Neuronal stem cell (in vitro differentiated cells): ENCODE measurements at regions not wholly inside any gene's neighbourhood (a gene's known extent, or its start where the extent isn't known, plus 50 kb on each side); places are given as distances from the start of the nearest gene placed in this dataset.
A peak's percentile ranks its signal among the peaks of the same experiment; 100 is the strongest.
"Not testable (repeated sequence)": the region's sequence is repeated elsewhere in the genome, so short reads cannot be mapped to it uniquely, and the experiment has no call there.

Source experiments
- DNase-seq: peaks from one replicate; pipeline ENCODE4 v3.0.0-alpha.2; 2013; ENCODE audit warnings: low spot score
- H2AFZ ChIP-seq: one replicate; pipeline ENCODE4 v1.6.1; 2013; ENCODE audit warnings: mild to moderate bottlenecking, low read length, inconsistent platforms
- H2AK5ac ChIP-seq: 2 replicates; pipeline ENCODE4 v1.6.1; 2013; ENCODE audit warnings: low read depth, mild to moderate bottlenecking, inconsistent platforms, low read length, moderate library complexity, mixed read lengths
- H2BK120ac ChIP-seq: 2 replicates; pipeline ENCODE4 v1.6.1; 2013; ENCODE audit warnings: low read depth, mild to moderate bottlenecking, inconsistent platforms, low read length, moderate library complexity, mixed read lengths
- H2BK12ac ChIP-seq: one replicate; pipeline ENCODE4 v1.6.1; 2013; ENCODE audit warnings: low read length, inconsistent platforms
- H2BK15ac ChIP-seq: 2 replicates; pipeline ENCODE4 v1.6.1; 2013; ENCODE audit warnings: mild to moderate bottlenecking, low read length, inconsistent platforms, mixed read lengths
- H2BK5ac ChIP-seq: one replicate; pipeline ENCODE4 v1.6.1; 2013; ENCODE audit warnings: inconsistent platforms, mild to moderate bottlenecking, low read length, moderate library complexity
- H3K14ac ChIP-seq: one replicate; pipeline ENCODE4 v1.6.1; 2013; ENCODE audit warnings: low read length, inconsistent platforms
- H3K18ac ChIP-seq: 2 replicates; pipeline ENCODE4 v1.6.1; 2013; ENCODE audit warnings: low read length, inconsistent platforms
- H3K23ac ChIP-seq: 2 replicates; pipeline ENCODE4 v1.6.1; 2013; ENCODE audit warnings: low read depth, mild to moderate bottlenecking, mixed read lengths, low read length, inconsistent platforms; ENCODE audit not compliant: poor library complexity
- H3K27ac ChIP-seq: replicated peaks from 3 replicates; pipeline ENCODE4 v1.5.1; 2013; ENCODE audit warnings: low read length, inconsistent platforms
- H3K27me3 ChIP-seq, 3 experiments: 2 replicates each; pipeline ENCODE4 v1.6.1; 2013; ENCODE audit warnings: low read length in 3 of 3, mild to moderate bottlenecking in 2 of 3, inconsistent platforms in 1 of 3, low read depth in 1 of 3, mixed read lengths in 1 of 3, moderate library complexity in 1 of 3; ENCODE audit not compliant: control insufficient read depth in 3 of 3, insufficient read depth in 3 of 3
- H3K36me3 ChIP-seq, 2 donors: replicated peaks in 1 of 2; 2 replicates each; pipeline ENCODE4 v1.6.1; 2013; ENCODE audit warnings: low read length in 2 of 2; ENCODE audit not compliant: control insufficient read depth in 2 of 2, insufficient read depth in 2 of 2
- H3K4ac ChIP-seq: 2 replicates; pipeline ENCODE4 v1.6.1; 2013; ENCODE audit warnings: inconsistent platforms, mild to moderate bottlenecking, low read length, moderate library complexity
- H3K4me1 ChIP-seq, 2 donors: 1 replicate in 1 of 2; 2 replicates in 1 of 2; pipeline ENCODE4 v1.6.1; 2013; ENCODE audit warnings: low read length in 2 of 2, low read depth in 1 of 2; ENCODE audit not compliant: control insufficient read depth in 2 of 2, insufficient read depth in 1 of 2
- H3K4me2 ChIP-seq: one replicate; pipeline ENCODE4 v1.6.1; 2013; ENCODE audit warnings: mild to moderate bottlenecking, low read length, inconsistent platforms; ENCODE audit not compliant: insufficient read depth, poor library complexity, severe bottlenecking
- H3K4me3 ChIP-seq, 2 donors: 2 replicates each; pipeline ENCODE4 v1.5.1; 2013; ENCODE audit warnings: low read length in 2 of 2, mild to moderate bottlenecking in 2 of 2, inconsistent platforms in 1 of 2, moderate library complexity in 1 of 2
- H3K79me1 ChIP-seq: one replicate; pipeline ENCODE4 v1.6.1; 2013; ENCODE audit warnings: low read depth, mild to moderate bottlenecking, inconsistent platforms, low read length, moderate library complexity
- H3K9ac ChIP-seq: one replicate; pipeline ENCODE4 v1.6.1; 2013; ENCODE audit warnings: mild to moderate bottlenecking, low read depth, low read length, inconsistent platforms; ENCODE audit not compliant: poor library complexity
- H3K9me3 ChIP-seq, 2 donors: replicated peaks in 1 of 2; 2 replicates each; pipeline versions ENCODE3 to v1.6.1; 2013; ENCODE audit warnings: low read length in 2 of 2, mild to moderate bottlenecking in 2 of 2, inconsistent platforms in 1 of 2, low read depth in 1 of 2, mixed read lengths in 1 of 2, moderate library complexity in 1 of 2; ENCODE audit not compliant: control insufficient read depth in 2 of 2, insufficient read depth in 1 of 2
- H4K8ac ChIP-seq: one replicate; pipeline ENCODE4 v1.6.1; 2013; ENCODE audit warnings: low read depth, mild to moderate bottlenecking, inconsistent platforms, low read length, moderate library complexity
- H4K91ac ChIP-seq: one replicate; pipeline ENCODE4 v1.6.1; 2013; ENCODE audit warnings: low read length, low read depth, mild to moderate bottlenecking, inconsistent platforms; ENCODE audit not compliant: poor library complexity
- WGBS, 2 donors: extraction: QIAGEN DNeasy Blood & Tissue Kit; methylation state at CpG; one replicate each; pipeline ENCODE4 v1.1.7; 2013; ENCODE audit warnings: missing lambda C conversion rate in 2 of 2, mixed read lengths in 1 of 2; ENCODE audit not compliant: insufficient read length in 2 of 2, insufficient replicate concordance in 1 of 2; ENCODE audit errors: extremely low coverage in 2 of 2; 5-methylcytosine and 5-hydroxymethylcytosine counted together

- not testable (repeated sequence) for H3K27ac ChIP-seq, H2BK15ac ChIP-seq, H3K27me3 ChIP-seq, H4K91ac ChIP-seq, H3K23ac ChIP-seq, H2BK120ac ChIP-seq, H3K4me3 ChIP-seq, H3K9me3 ChIP-seq, H4K8ac ChIP-seq, H3K36me3 ChIP-seq, DNase-seq, H3K14ac ChIP-seq, H3K18ac ChIP-seq, H3K4ac ChIP-seq, H3K9ac ChIP-seq, H3K4me1 ChIP-seq, H3K4me2 ChIP-seq, H3K79me1 ChIP-seq, H2AK5ac ChIP-seq, H2AFZ ChIP-seq, H2BK5ac ChIP-seq, H2BK12ac ChIP-seq
- no CpG with 5 or more reads among the region's 11 CpGs for WGBS, 2 donors
Measured at GRCh38 chr7:63566886-63567285, 431.8 kb upstream of the ZNF722 start.

GRCh38 chr7:63567636-63568035, 431.0 kb upstream of the ZNF722 start:
- not testable (repeated sequence) for H2BK12ac ChIP-seq, H3K4me3 ChIP-seq, H2AFZ ChIP-seq, DNase-seq, H2AK5ac ChIP-seq, H3K14ac ChIP-seq, H4K91ac ChIP-seq, H2BK5ac ChIP-seq, H3K27ac ChIP-seq, H3K4ac ChIP-seq, H3K27me3 ChIP-seq, H3K4me1 ChIP-seq, H2BK120ac ChIP-seq, H3K4me2 ChIP-seq, H3K9me3 ChIP-seq, H3K9ac ChIP-seq, H3K36me3 ChIP-seq, H3K18ac ChIP-seq, H3K79me1 ChIP-seq, H3K23ac ChIP-seq, H2BK15ac ChIP-seq, H4K8ac ChIP-seq
- no CpG with 5 or more reads among the region's 25 CpGs for WGBS, 2 donors

DNA sequence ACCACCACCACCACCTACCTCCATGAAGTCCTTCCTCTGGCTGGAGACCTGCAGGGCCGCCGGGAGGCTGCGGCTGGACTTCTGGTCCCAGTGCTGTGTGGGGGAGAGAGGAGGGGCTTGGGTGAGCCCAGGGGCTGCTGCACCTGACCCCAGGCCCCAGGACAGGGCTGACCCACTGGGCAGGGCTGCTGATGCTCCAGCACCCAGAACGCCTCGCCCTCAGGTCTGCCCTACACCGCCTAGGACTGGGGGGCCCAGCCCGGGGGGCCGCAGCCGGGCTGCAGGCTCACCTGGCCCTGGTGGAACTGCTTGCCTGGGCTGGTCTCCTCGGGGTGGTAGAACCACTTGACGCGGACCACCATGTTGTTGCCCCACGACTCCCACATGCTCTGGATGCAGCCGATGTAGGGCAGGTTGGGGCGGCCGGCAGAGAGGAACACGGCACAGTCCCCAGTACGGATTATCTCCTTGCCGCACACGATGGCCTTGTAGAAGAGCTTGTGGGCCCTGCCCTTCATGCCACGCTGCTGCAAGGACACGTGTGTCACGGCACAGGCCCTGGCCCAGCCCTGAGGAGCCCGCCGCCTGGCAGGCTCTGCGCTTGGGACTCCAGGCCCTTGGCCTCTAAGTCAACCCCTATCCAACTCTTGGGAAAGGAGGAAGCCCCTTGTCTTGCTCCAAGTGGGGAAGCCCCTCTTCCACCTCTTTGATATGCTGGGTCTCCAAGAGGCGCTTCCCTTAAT, 429.9 kb upstream of the ZNF722 start:
- DNase-seq, H3K36me3 ChIP-seq, H3K4ac ChIP-seq, H2BK120ac ChIP-seq, H3K4me3 ChIP-seq, H3K9ac ChIP-seq, H2AK5ac ChIP-seq, H3K27ac ChIP-seq, H3K27me3 ChIP-seq, H4K91ac ChIP-seq, H2BK5ac ChIP-seq, H4K8ac ChIP-seq, H2BK12ac ChIP-seq, H2BK15ac ChIP-seq, H3K9me3 ChIP-seq, H3K4me1 ChIP-seq, H3K4me2 ChIP-seq, H3K79me1 ChIP-seq, H3K18ac ChIP-seq, H3K23ac ChIP-seq, H3K14ac ChIP-seq, H2AFZ ChIP-seq: not testable (repeated sequence)
- no CpG with 5 or more reads among the region's 27 CpGs for WGBS, 2 donors

DNA sequence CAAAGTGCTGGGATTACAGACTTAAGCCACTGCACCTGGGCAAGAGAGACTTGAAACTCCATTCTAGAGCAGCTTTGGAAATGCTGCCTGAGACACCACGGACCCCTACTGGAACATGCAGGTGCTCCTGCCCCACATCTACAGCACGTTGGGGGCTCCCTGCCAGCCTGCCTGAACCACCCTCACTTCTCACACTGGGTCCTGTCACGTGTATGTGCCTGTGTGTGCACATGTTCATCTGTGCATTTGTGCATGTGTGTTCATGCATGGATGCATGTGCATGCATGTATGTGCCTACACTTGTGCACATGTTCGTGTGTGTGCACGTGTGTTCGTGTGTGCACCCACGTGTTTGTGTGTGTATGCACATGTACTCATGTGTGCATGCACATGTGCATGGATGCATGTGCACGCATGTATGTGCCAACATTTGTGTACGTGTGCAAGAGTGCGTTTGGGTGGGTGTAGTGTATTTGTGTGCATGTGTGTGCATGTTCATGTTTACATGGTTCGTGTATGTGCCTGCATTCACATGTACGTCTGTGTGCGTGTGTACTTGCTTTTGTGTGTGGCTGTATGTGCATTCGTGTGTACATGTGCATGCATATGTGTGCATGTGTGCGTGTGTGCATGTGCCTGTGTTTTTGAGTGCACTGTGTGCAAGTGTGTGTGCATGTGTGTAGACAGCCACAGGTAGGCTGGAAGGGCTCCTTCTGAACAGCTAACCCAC, 428.1 kb upstream of the ZNF722 start:
- H2AFZ ChIP-seq, H3K4me1 ChIP-seq, H3K36me3 ChIP-seq, H2AK5ac ChIP-seq, H3K23ac ChIP-seq, H3K27ac ChIP-seq, H3K18ac ChIP-seq, H2BK15ac ChIP-seq, H2BK5ac ChIP-seq, H3K4ac ChIP-seq, H2BK12ac ChIP-seq, H3K14ac ChIP-seq, H2BK120ac ChIP-seq, H3K4me2 ChIP-seq, H3K79me1 ChIP-seq, H3K27me3 ChIP-seq, DNase-seq, H3K9ac ChIP-seq, H4K8ac ChIP-seq, H4K91ac ChIP-seq, H3K9me3 ChIP-seq: not testable (repeated sequence)
- H3K4me3 ChIP-seq = peak overlapping the region in 1 of 2 donors; percentile 73
- WGBS, 2 donors = no CpG with 5 or more reads among the region's 15 CpGs
